HEK293T (cell line): ENCODE measurements at regions not wholly inside any gene's neighbourhood (a gene's known extent, or its start where the extent isn't known, plus 50 kb on each side); places are given as distances from the start of the nearest gene placed in this dataset.
"Not testable (repeated sequence)": the region's sequence is repeated elsewhere in the genome, so short reads cannot be mapped to it uniquely, and the experiment has no call there.

ENCODE experiments used
- SP1 ChIP-seq: fragments of 450-650 bp; IDR thresholded peaks from 2 replicates; pipeline ENCODE4 v1.6.1; 2017
- ZNF384 ChIP-seq: fragments of 450-650 bp; IDR thresholded peaks from 2 replicates; pipeline ENCODE4 v1.6.1; 2016

- not testable (repeated sequence) for TF ChIP-seq ZNF384, SP1
These were observed 88.4 kb upstream of the TERB2 start for GRCh38 chr15:44868100-44868499.
